HepG2 (cell line): ENCODE measurements at regions not wholly inside any gene's neighbourhood (a gene's known extent, or its start where the extent isn't known, plus 50 kb on each side); places are given as distances from the start of the nearest gene placed in this dataset.
"Not testable (repeated sequence)": the region's sequence is repeated elsewhere in the genome, so short reads cannot be mapped to it uniquely, and the experiment has no call there.

Experiments used
- ATAC-seq: fragments of 200-7000 bp; cut with Tn5 transposase; 3 replicates; pipeline ENCODE4 v1.9.1; 2020; ENCODE audit warnings: mild to moderate bottlenecking, moderate library complexity
- BruUV-seq: library from RNA; stranded (reverse); fragments of 400-500 nt; replicated peaks from 2 replicates; lab custom pipeline; 2021; lab: Mats Ljungman, UMichigan
- CTCF ChIA-PET: fragments of 300-600 bp; formaldehyde crosslinking; extraction: SDS; loops from one replicate; lab custom pipeline; 2021; ENCODE audit warnings: low total read pairs, inconsistent platforms, low intra/inter-chr PET ratio; lab: Yijun Ruan, JAX
- POLR2A ChIA-PET: fragments of 350-600 bp; sonication (Branson Sonifier 250); formaldehyde crosslinking; loops from one replicate; lab custom pipeline; 2020; ENCODE audit warnings: antibody characterized with exemption, inconsistent platforms; lab: Yijun Ruan, JAX
- DNase-seq: peaks from one replicate; pipeline ENCODE4 v3.0.0-alpha.2; 2015; ENCODE audit warnings: low spot score
- FAIRE-seq: peaks from 3 replicates; lab custom pipeline; 2011; peaks lifted over from hg19 to GRCh38; lab: Jason Lieb, UNC
- H2AFZ ChIP-seq: one replicate; pipeline ENCODE4 v1.6.1; 2011; ENCODE audit warnings: low read length, inconsistent platforms
- H3K27ac ChIP-seq: fragments of 300-600 bp; 3 replicates; pipeline ENCODE4 v1.8.0; 2011; ENCODE audit warnings: mixed run types, mild to moderate bottlenecking, mixed read lengths, low read length, inconsistent platforms; ENCODE audit not compliant: insufficient read depth; ENCODE audit errors: extremely low read length
- H3K27me3 ChIP-seq, 2 experiments: fragments of 200-600 bp in 1 of 2; 2 replicates in 1 of 2; 3 replicates in 1 of 2; pipeline versions ENCODE4 v1.6.0 to v1.8.0; 2011; ENCODE audit warnings: low read length in 2 of 2, mild to moderate bottlenecking in 2 of 2, moderate library complexity in 2 of 2, inconsistent platforms in 1 of 2; ENCODE audit not compliant: insufficient read depth in 2 of 2, control insufficient read depth in 1 of 2
- H3K36me3 ChIP-seq, 2 experiments: fragments of 200-600 bp in 1 of 2; replicated peaks in 1 of 2; 2 replicates in 1 of 2; 3 replicates in 1 of 2; pipeline versions ENCODE4 v1.5.1 to v1.8.0; 2011; ENCODE audit warnings: low read length in 2 of 2, inconsistent platforms in 1 of 2; ENCODE audit not compliant: insufficient read depth in 2 of 2, control insufficient read depth in 1 of 2
- H3K4me1 ChIP-seq: 2 replicates; pipeline ENCODE4 v1.5.1; 2012; ENCODE audit warnings: low read length, inconsistent platforms; ENCODE audit not compliant: insufficient read depth
- H3K4me2 ChIP-seq: 2 replicates; pipeline ENCODE4 v1.6.0; 2011; ENCODE audit warnings: low read depth, low read length, inconsistent platforms
- H3K4me3 ChIP-seq, 3 experiments: fragments of 200-600 bp in 1 of 3; sonication (generic), shearing (Covaris generic) in 1 of 3; replicated peaks in 1 of 3; 2 replicates each; pipeline ENCODE4 v1.5.1; 2011 to 2016; ENCODE audit warnings: low read length in 3 of 3, inconsistent platforms in 2 of 3, low read depth in 2 of 3, mild to moderate bottlenecking in 2 of 3, control low read depth in 1 of 3, mixed read lengths in 1 of 3; ENCODE audit not compliant: insufficient read depth in 1 of 3
- H3K79me2 ChIP-seq: one replicate; pipeline ENCODE4 v1.6.1; 2011; ENCODE audit warnings: low read length, inconsistent platforms; ENCODE audit not compliant: insufficient read depth
- H3K9ac ChIP-seq: 2 replicates; pipeline ENCODE4 v1.6.0; 2011; ENCODE audit warnings: mild to moderate bottlenecking, low read depth, low read length, inconsistent platforms; ENCODE audit not compliant: insufficient read depth
- H3K9me3 ChIP-seq: 2 replicates; pipeline ENCODE4 v1.5.1; 2012; ENCODE audit warnings: mild to moderate bottlenecking, low read length
- H4K20me1 ChIP-seq: 2 replicates; pipeline ENCODE4 v1.6.0; 2011; ENCODE audit warnings: inconsistent platforms, mild to moderate bottlenecking, low read length, moderate library complexity; ENCODE audit not compliant: insufficient read depth
- ATF7 ChIP-seq, 2 experiments: fragments of 450-650 bp in 1 of 2; sonication (generic) in 1 of 2; formaldehyde crosslinking in 1 of 2; IDR thresholded peaks; 2 replicates each; pipeline versions ENCODE4 v1.4.0 to v1.6.1; 2016 to 2020; ENCODE audit warnings: antibody characterized with exemption in 1 of 2, mild to moderate bottlenecking in 1 of 2, missing genetic modification reagents in 1 of 2
- CREB1 ChIP-seq, 2 experiments: fragments of 450-650 bp in 1 of 2; IDR thresholded peaks; 2 replicates each; pipeline ENCODE4 v1.6.1; 2016 to 2017; ENCODE audit warnings: control low read depth in 1 of 2, mild to moderate bottlenecking in 1 of 2, missing compliant biosample characterization in 1 of 2, missing genetic modification characterization in 1 of 2
- FLYWCH1 ChIP-seq: sonication (generic); formaldehyde crosslinking; IDR thresholded peaks from 2 replicates; pipeline ENCODE4 v1.8.1; 2023; ENCODE audit warnings: mild to moderate bottlenecking, missing genetic modification reagents
- FOXA1 ChIP-seq, 2 experiments: fragments of 450-650 bp in 1 of 2; sonication (generic) in 1 of 2; formaldehyde crosslinking in 1 of 2; IDR thresholded peaks; 2 replicates each; pipeline versions ENCODE4 v1.4.0 to v1.6.1; 2016 to 2020; ENCODE audit warnings: missing genetic modification reagents in 1 of 2
- FOXK2 ChIP-seq: fragments of 450-650 bp; IDR thresholded peaks from 2 replicates; pipeline ENCODE4 v1.6.1; 2016
- FOXP1 ChIP-seq, 2 experiments: fragments of 450-650 bp in 1 of 2; IDR thresholded peaks; 2 replicates each; pipeline ENCODE4 v1.6.1; 2017 to 2018; ENCODE audit warnings: antibody characterized with exemption in 1 of 2
- MNT ChIP-seq: fragments of 450-650 bp; IDR thresholded peaks from 2 replicates; pipeline ENCODE4 v1.6.1; 2016
- NBN ChIP-seq: fragments of 450-650 bp; conservative IDR thresholded peaks from 2 replicates; pipeline ENCODE4 v1.6.1; 2017
- NONO ChIP-seq, 2 experiments: fragments of 450-650 bp in 1 of 2; sonication (generic) in 1 of 2; formaldehyde crosslinking in 1 of 2; IDR thresholded peaks in 1 of 2; conservative IDR thresholded peaks in 1 of 2; 2 replicates each; pipeline versions ENCODE4 v1.6.1 to v1.8.0; 2017 to 2022; ENCODE audit warnings: mild to moderate bottlenecking in 1 of 2, missing genetic modification reagents in 1 of 2, moderate library complexity in 1 of 2
- PHB2 ChIP-seq: fragments of 450-650 bp; IDR thresholded peaks from 2 replicates; pipeline ENCODE4 v1.6.1; 2018; ENCODE audit not compliant: partially characterized antibody
- WGBS: methylation state at CpG from one replicate; pipeline ENCODE4 v1.1.6; 2017; ENCODE audit warnings: low lambda C conversion rate; 5-methylcytosine and 5-hydroxymethylcytosine counted together
- in situ Hi-C: cut with HindIII; loops from 2 replicates; pipeline ENCODE4 v1.10.0; 2017; ENCODE audit warnings: low pct_unique_long_range_greater_than_20kb; ENCODE audit not compliant: extremely low pct_ligation_motif_present
- intact Hi-C: fragments of 100-400 bp; cut with micrococcal nuclease; formaldehyde crosslinking; loops from one replicate; pipeline ENCODE4 v1.10.0; 2022; ENCODE audit not compliant: unreplicated experiment
- TF ChIP-seq, protein P1 (sequence below), 2 experiments: fragments of 450-650 bp in 1 of 2; sonication (generic) in 1 of 2; formaldehyde crosslinking in 1 of 2; IDR thresholded peaks; 2 replicates each; pipeline versions ENCODE4 v1.6.1 to v1.8.0; 2016 to 2022; ENCODE audit warnings: antibody characterized with exemption in 1 of 2, mild to moderate bottlenecking in 1 of 2, missing genetic modification reagents in 1 of 2

- TF ChIP-seq MNT (peak; percentile 26; the same call in 1 of the 2 replicates), FOXK2 (0 out of 2 replicates have a peak, but pooled peaks have one; percentile 26), FOXA1 (IDR thresholded peaks at IDR 0.05) (0 out of 2 replicates have a peak, but pooled peaks have one; percentile 21), FLYWCH1 (CRISPR knock-in tag) (peak; percentile 64; the same call in 1 of the 2 replicates), PHB2 (peak; percentile 32), ATF7 (IDR thresholded peaks at IDR 0.05) (0 out of 2 replicates have a peak, but pooled peaks have one; percentile 22)
- TF ChIP-seq FOXA1, ATF7 (CRISPR knock-in tag; IDR thresholded peaks at IDR 0.05): not testable (repeated sequence)
- TF ChIP-seq, all 625 proteins: peak for 16; not testable (repeated sequence) for 609
These were observed 2591.8 kb upstream of the TPTE start (continued) for GRCh38 chr21:7929586-7929985.

- not testable (repeated sequence) for H3K4me1 ChIP-seq; TF ChIP-seq FOXP1 (CRISPR knock-in tag; IDR thresholded peaks at IDR 0.05); NONO (CRISPR knock-in tag; conservative IDR thresholded peaks at IDR 0.05); CREB1 (CRISPR knock-in tag; IDR thresholded peaks at IDR 0.05)
- peak; percentile 41; the same call in 1 of the 2 replicates for TF ChIP-seq FOXP1 (IDR thresholded peaks at IDR 0.05)
- peak; percentile 34; the same call in 1 of the 2 replicates for TF ChIP-seq FOXK2
- 0 out of 2 replicates have a peak, but pooled peaks have one; percentile 45 for TF ChIP-seq NONO (IDR thresholded peaks at IDR 0.05)
- TF ChIP-seq, protein P1, sequence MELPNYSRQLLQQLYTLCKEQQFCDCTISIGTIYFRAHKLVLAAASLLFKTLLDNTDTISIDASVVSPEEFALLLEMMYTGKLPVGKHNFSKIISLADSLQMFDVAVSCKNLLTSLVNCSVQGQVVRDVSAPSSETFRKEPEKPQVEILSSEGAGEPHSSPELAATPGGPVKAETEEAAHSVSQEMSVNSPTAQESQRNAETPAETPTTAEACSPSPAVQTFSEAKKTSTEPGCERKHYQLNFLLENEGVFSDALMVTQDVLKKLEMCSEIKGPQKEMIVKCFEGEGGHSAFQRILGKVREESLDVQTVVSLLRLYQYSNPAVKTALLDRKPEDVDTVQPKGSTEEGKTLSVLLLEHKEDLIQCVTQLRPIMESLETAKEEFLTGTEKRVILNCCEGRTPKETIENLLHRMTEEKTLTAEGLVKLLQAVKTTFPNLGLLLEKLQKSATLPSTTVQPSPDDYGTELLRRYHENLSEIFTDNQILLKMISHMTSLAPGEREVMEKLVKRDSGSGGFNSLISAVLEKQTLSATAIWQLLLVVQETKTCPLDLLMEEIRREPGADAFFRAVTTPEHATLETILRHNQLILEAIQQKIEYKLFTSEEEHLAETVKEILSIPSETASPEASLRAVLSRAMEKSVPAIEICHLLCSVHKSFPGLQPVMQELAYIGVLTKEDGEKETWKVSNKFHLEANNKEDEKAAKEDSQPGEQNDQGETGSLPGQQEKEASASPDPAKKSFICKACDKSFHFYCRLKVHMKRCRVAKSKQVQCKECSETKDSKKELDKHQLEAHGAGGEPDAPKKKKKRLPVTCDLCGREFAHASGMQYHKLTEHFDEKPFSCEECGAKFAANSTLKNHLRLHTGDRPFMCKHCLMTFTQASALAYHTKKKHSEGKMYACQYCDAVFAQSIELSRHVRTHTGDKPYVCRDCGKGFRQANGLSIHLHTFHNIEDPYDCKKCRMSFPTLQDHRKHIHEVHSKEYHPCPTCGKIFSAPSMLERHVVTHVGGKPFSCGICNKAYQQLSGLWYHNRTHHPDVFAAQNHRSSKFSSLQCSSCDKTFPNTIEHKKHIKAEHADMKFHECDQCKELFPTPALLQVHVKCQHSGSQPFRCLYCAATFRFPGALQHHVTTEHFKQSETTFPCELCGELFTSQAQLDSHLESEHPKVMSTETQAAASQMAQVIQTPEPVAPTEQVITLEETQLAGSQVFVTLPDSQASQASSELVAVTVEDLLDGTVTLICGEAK (IDR thresholded peaks at IDR 0.05), result peak; percentile 2; the same call in 1 of the 2 replicates
- TF ChIP-seq, protein P1 (CRISPR knock-in tag; IDR thresholded peaks at IDR 0.05), result not testable (repeated sequence)
- TF ChIP-seq PHB2, result peak; percentile 80
- TF ChIP-seq NBN, result peak; percentile 63; the same call in 1 of the 2 replicates
- TF ChIP-seq CREB1 (IDR thresholded peaks at IDR 0.05), result peak; percentile 6; the same call in 1 of the 2 replicates
These were observed 2590.9 kb upstream of the TPTE start for GRCh38 chr21:7930445-7930844.

More at GRCh38 chr21:7930445-7930844, 2590.9 kb upstream of the TPTE start:
- H3K27me3 ChIP-seq, intact Hi-C loops, in situ Hi-C loops, H4K20me1 ChIP-seq, H3K79me2 ChIP-seq, H3K4me2 ChIP-seq, H2AFZ ChIP-seq, ATAC-seq, H3K27ac ChIP-seq, CTCF ChIA-PET, POLR2A ChIA-PET, FAIRE-seq, H3K9me3 ChIP-seq, DNase-seq, BruUV-seq, H3K4me3 ChIP-seq, H3K9ac ChIP-seq, H3K36me3 ChIP-seq: not testable (repeated sequence)
- 6% methylated on average over 9 of the region's 9 CpGs for WGBS
